SK-N-SH (cell line): ENCODE measurements at regions not wholly inside any gene's neighbourhood (a gene's known extent, or its start where the extent isn't known, plus 50 kb on each side); places are given as distances from the start of the nearest gene placed in this dataset.

Experiments
- CTCF ChIP-seq: fragments of 200-600 bp; sonication (generic); IDR thresholded peaks from 2 replicates; pipeline ENCODE4 v1.6.1; 2017; ENCODE audit warnings: antibody characterized with exemption, mild to moderate bottlenecking, moderate library complexity
- ELF1 ChIP-seq: IDR thresholded peaks from 2 replicates; pipeline ENCODE4 v1.4.0; 2012
- EP300 ChIP-seq, 2 experiments: IDR thresholded peaks; 2 replicates each; pipeline versions ENCODE4 v1.4.0 to v1.6.1; 2012; ENCODE audit warnings: borderline replicate concordance in 1 of 2, low read depth in 1 of 2, low read length in 1 of 2
- EZH2phosphoT487 ChIP-seq: fragments of 200-600 bp; sonication (generic); IDR thresholded peaks from 2 replicates; pipeline ENCODE4 v1.6.1; 2017; ENCODE audit warnings: low read depth, mixed run types, mild to moderate bottlenecking, antibody characterized with exemption, moderate library complexity, borderline replicate concordance
- JUND ChIP-seq: IDR thresholded peaks from 2 replicates; pipeline ENCODE4 v1.4.0; 2012
- MAX ChIP-seq: IDR thresholded peaks from 2 replicates; pipeline ENCODE4 v1.4.0; 2012; ENCODE audit warnings: low read depth
- NFIC ChIP-seq: IDR thresholded peaks from 2 replicates; pipeline ENCODE4 v1.4.0; 2012; ENCODE audit warnings: borderline replicate concordance
- RCOR1 ChIP-seq: fragments of 150-350 bp; IDR thresholded peaks from 2 replicates; pipeline ENCODE4 v1.6.1; 2017; ENCODE audit warnings: antibody characterized with exemption, low read length
- REST ChIP-seq: IDR thresholded peaks from 2 replicates; pipeline ENCODE4 v1.6.1; 2012; ENCODE audit warnings: mild to moderate bottlenecking, low read depth, low read length, moderate library complexity
- RFX5 ChIP-seq: IDR thresholded peaks from 2 replicates; pipeline ENCODE4 v1.6.1; 2012; ENCODE audit warnings: mild to moderate bottlenecking, improper control_type of control experiment, low read length
- YY1 ChIP-seq: IDR thresholded peaks from 2 replicates; pipeline ENCODE4 v1.4.0; 2012; ENCODE audit warnings: low read depth, mild to moderate bottlenecking
- ZBTB33 ChIP-seq: IDR thresholded peaks from 2 replicates; pipeline ENCODE4 v1.4.0; 2012; ENCODE audit warnings: low read depth, borderline replicate concordance

- TF ChIP-seq CTCF, result no peak
- TF ChIP-seq RCOR1, result no peak
- no peak for TF ChIP-seq YY1
- no peak for TF ChIP-seq MAX
- no peak for TF ChIP-seq REST
- no peak for TF ChIP-seq NFIC
- TF ChIP-seq ELF1, result no peak
- no peak for TF ChIP-seq RFX5
- TF ChIP-seq JUND, result no peak
- no peak for TF ChIP-seq ZBTB33
- TF ChIP-seq EP300 (IDR thresholded peaks at IDR 0.05; ENCODE audit: borderline replicate concordance in 1 of 2, low read depth in 1 of 2, low read length in 1 of 2), result no peak
- no peak for TF ChIP-seq EZH2phosphoT487
Measured at GRCh38 chr13:99143904-99144303, 56.8 kb upstream of the UBAC2 start.
